Hepatocyte (in vitro differentiated cells): ENCODE measurements at regions not wholly inside any gene's neighbourhood (a gene's known extent, or its start where the extent isn't known, plus 50 kb on each side); places are given as distances from the start of the nearest gene placed in this dataset.

Experiments
- EZH2phosphoT487 ChIP-seq: fragments of 200-600 bp; sonication (generic); IDR thresholded peaks from one replicate; pipeline ENCODE4 v1.6.1; 2018; ENCODE audit warnings: antibody characterized with exemption, mild to moderate bottlenecking, low read depth, moderate library complexity; ENCODE audit not compliant: unreplicated experiment, severe bottlenecking
- TF ChIP-seq, protein P1 (sequence below): fragments of 200-600 bp; sonication (generic); IDR thresholded peaks from 2 replicates; pipeline ENCODE4 v1.5.1; 2016; ENCODE audit warnings: antibody characterized with exemption, mild to moderate bottlenecking; ENCODE audit not compliant: poor library complexity

DNA sequence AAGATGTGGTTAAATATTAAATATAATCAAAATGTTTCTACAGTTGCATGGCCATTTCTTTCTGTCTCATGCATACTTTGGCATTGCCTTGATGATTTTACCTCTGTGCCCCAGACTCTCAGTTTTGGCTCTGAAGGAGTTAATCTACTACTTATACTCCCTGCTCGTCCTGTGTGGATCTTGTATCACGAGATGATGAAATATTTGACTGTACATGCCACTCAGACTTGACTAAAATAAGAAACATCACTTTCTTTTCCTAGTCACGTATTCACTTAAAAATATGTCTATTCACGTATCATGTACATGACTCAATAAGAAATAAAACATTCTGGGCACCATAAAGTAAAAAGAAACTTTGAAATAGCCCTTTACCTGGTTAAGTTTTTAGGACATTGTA lies 397.7 kb downstream of the RFPL4B start:
- TF ChIP-seq, protein P1, sequence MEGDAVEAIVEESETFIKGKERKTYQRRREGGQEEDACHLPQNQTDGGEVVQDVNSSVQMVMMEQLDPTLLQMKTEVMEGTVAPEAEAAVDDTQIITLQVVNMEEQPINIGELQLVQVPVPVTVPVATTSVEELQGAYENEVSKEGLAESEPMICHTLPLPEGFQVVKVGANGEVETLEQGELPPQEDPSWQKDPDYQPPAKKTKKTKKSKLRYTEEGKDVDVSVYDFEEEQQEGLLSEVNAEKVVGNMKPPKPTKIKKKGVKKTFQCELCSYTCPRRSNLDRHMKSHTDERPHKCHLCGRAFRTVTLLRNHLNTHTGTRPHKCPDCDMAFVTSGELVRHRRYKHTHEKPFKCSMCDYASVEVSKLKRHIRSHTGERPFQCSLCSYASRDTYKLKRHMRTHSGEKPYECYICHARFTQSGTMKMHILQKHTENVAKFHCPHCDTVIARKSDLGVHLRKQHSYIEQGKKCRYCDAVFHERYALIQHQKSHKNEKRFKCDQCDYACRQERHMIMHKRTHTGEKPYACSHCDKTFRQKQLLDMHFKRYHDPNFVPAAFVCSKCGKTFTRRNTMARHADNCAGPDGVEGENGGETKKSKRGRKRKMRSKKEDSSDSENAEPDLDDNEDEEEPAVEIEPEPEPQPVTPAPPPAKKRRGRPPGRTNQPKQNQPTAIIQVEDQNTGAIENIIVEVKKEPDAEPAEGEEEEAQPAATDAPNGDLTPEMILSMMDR: no peak
- TF ChIP-seq EZH2phosphoT487: no peak
